Gastroesophageal sphincter (tissue), 2 donors: ENCODE measurements at regions not wholly inside any gene's neighbourhood (a gene's known extent, or its start where the extent isn't known, plus 50 kb on each side); places are given as distances from the start of the nearest gene placed in this dataset.

ENCODE experiments used
- POLR2A ChIP-seq, 2 donors: fragments of 450-650 bp; IDR thresholded peaks; one replicate each; pipeline ENCODE4 v1.6.1; 2017; ENCODE audit warnings: antibody characterized with exemption in 2 of 2, mild to moderate bottlenecking in 2 of 2, moderate library complexity in 1 of 2
- POLR2AphosphoS5 ChIP-seq: sonication (generic); formaldehyde crosslinking; IDR thresholded peaks from one replicate; pipeline ENCODE4 v1.6.1; 2017; ENCODE audit warnings: antibody characterized with exemption

DNA sequence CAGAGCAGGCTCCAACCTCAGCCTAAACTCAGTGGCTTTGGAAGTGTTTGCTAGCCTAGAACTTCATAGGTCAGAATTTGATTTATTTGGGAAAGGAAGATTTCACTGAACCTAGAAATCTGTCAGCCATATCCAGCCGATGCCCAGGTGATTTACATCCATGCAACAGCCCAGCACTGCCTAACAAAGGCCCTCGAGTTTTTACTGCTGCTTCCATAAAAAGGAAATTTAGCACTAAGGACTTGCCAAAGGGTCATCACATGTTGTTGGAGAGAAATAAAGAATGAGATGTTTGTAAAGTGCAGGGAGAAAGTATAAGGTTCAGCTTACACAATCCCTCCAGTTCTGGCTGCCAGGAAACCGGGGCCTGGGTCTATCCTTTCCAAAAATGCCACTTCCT, 614.2 kb downstream of the BCL11A start:
- TF ChIP-seq POLR2A (IDR thresholded peaks at IDR 0.05) (no peak), POLR2AphosphoS5 (no peak)
